OCI-LY7 (cell line): ENCODE measurements at regions not wholly inside any gene's neighbourhood (a gene's known extent, or its start where the extent isn't known, plus 50 kb on each side); places are given as distances from the start of the nearest gene placed in this dataset.

Source experiments
- EZH2phosphoT487 ChIP-seq: fragments of 200-600 bp; sonication (generic); IDR thresholded peaks from 2 replicates; pipeline ENCODE4 v1.6.1; 2018; ENCODE audit warnings: low read depth, borderline replicate concordance, mild to moderate bottlenecking, mixed run types, antibody characterized with exemption, low read length, moderate library complexity, mixed read lengths
- TF ChIP-seq, protein P1 (sequence below): fragments of 200-600 bp; sonication (generic); conservative IDR thresholded peaks from 2 replicates; pipeline ENCODE4 v1.5.1; 2014; ENCODE audit warnings: mild to moderate bottlenecking, antibody characterized with exemption, low read length, moderate library complexity, mixed read lengths

DNA sequence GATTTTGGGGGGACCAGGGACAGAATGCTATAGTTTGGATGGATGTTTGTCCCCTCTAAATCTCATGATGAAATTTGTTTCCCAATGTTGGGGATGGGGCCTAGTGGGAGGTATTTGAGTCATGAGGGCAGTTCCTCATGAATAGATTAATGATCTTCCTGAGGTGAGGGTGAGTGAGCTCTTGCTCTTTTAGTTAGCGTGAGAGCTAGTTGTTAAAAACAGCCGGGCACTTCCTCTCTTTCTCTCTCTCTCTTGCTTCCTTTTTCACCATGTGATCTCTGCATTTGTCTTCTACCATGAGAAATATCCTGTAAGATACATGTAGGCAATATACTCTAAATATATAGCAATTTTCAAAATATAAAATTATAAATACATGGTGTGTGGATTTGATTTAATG is 290.8 kb upstream of the PCDH9 start:
- TF ChIP-seq, protein P1, sequence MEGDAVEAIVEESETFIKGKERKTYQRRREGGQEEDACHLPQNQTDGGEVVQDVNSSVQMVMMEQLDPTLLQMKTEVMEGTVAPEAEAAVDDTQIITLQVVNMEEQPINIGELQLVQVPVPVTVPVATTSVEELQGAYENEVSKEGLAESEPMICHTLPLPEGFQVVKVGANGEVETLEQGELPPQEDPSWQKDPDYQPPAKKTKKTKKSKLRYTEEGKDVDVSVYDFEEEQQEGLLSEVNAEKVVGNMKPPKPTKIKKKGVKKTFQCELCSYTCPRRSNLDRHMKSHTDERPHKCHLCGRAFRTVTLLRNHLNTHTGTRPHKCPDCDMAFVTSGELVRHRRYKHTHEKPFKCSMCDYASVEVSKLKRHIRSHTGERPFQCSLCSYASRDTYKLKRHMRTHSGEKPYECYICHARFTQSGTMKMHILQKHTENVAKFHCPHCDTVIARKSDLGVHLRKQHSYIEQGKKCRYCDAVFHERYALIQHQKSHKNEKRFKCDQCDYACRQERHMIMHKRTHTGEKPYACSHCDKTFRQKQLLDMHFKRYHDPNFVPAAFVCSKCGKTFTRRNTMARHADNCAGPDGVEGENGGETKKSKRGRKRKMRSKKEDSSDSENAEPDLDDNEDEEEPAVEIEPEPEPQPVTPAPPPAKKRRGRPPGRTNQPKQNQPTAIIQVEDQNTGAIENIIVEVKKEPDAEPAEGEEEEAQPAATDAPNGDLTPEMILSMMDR: no peak
- TF ChIP-seq EZH2phosphoT487: no peak
